OCI-LY7 (cell line): ENCODE measurements at regions not wholly inside any gene's neighbourhood (a gene's known extent, or its start where the extent isn't known, plus 50 kb on each side); places are given as distances from the start of the nearest gene placed in this dataset.

Experiments used
- BruUV-seq: library from RNA; stranded (reverse); fragments of 400-500 nt; replicated peaks from 2 replicates; lab custom pipeline; 2021; lab: Mats Ljungman, UMichigan
- CTCF ChIA-PET: fragments of 300-600 bp; sonication (Branson Sonifier 250); formaldehyde crosslinking; loops from one replicate; lab custom pipeline; 2022; ENCODE audit warnings: antibody characterized with exemption; ENCODE audit not compliant: unreplicated experiment; lab: Charles Lee
- POLR2A ChIA-PET: fragments of 300-600 bp; sonication (Branson Sonifier 250); formaldehyde crosslinking; loops from one replicate; lab custom pipeline; 2022; ENCODE audit warnings: antibody characterized with exemption; lab: Charles Lee
- DNase-seq: peaks from one replicate; pipeline ENCODE4 v3.0.0-alpha.2; 2015; ENCODE audit warnings: low spot score
- H2AFZ ChIP-seq: fragments of 200-600 bp; sonication (generic), shearing (Covaris generic); 2 replicates; pipeline ENCODE4 v1.6.1; 2014; ENCODE audit warnings: mild to moderate bottlenecking, antibody characterized with exemption, low read length, moderate library complexity
- H3K27ac ChIP-seq: fragments of 200-600 bp; sonication (generic); 2 replicates; pipeline ENCODE4 v1.5.1; 2014; ENCODE audit warnings: mixed run types, low read depth, mild to moderate bottlenecking, moderate library complexity, low read length, inconsistent platforms; ENCODE audit not compliant: poor library complexity, severe bottlenecking
- H3K36me3 ChIP-seq: fragments of 200-600 bp; sonication (generic); 2 replicates; pipeline ENCODE4 v1.6.1; 2014; ENCODE audit warnings: mild to moderate bottlenecking, antibody characterized with exemption, low read length, moderate library complexity, mixed read lengths; ENCODE audit not compliant: insufficient read depth
- H3K4me1 ChIP-seq: fragments of 200-600 bp; sonication (generic); 2 replicates; pipeline ENCODE4 v1.5.1; 2014; ENCODE audit warnings: mild to moderate bottlenecking, low read length; ENCODE audit not compliant: insufficient read depth, poor library complexity, severe bottlenecking
- H3K4me2 ChIP-seq: fragments of 200-600 bp; sonication (generic); 2 replicates; pipeline ENCODE4 v1.6.1; 2014; ENCODE audit warnings: mild to moderate bottlenecking, low read length
- H3K4me3 ChIP-seq: fragments of 200-600 bp; sonication (generic); 2 replicates; pipeline ENCODE4 v1.5.1; 2014; ENCODE audit warnings: mild to moderate bottlenecking, low read depth, low read length; ENCODE audit not compliant: poor library complexity, severe bottlenecking
- H3K79me2 ChIP-seq: fragments of 200-600 bp; sonication (generic); 2 replicates; pipeline ENCODE4 v1.6.1; 2016; ENCODE audit warnings: low read depth, mild to moderate bottlenecking, low read length, moderate library complexity, mixed read lengths; ENCODE audit not compliant: insufficient read depth
- H3K9me2 ChIP-seq: fragments of 200-600 bp; sonication (generic); 2 replicates; pipeline ENCODE4 v1.6.1; 2016; ENCODE audit warnings: mild to moderate bottlenecking, low read length, mixed read lengths; ENCODE audit not compliant: insufficient read depth
- H3K9me3 ChIP-seq: fragments of 200-600 bp; sonication (generic); 2 replicates; pipeline ENCODE4 v1.6.1; 2014; ENCODE audit warnings: mild to moderate bottlenecking, mixed run types, low read length, mixed read lengths
- H4K20me1 ChIP-seq: fragments of 200-600 bp; sonication (generic); 2 replicates; pipeline ENCODE4 v1.6.1; 2014; ENCODE audit warnings: mild to moderate bottlenecking, antibody characterized with exemption, low read length, moderate library complexity, mixed read lengths; ENCODE audit not compliant: insufficient read depth
- CTCF ChIP-seq: fragments of 200-600 bp; sonication (generic); conservative IDR thresholded peaks from 2 replicates; pipeline ENCODE4 v1.5.1; 2014; ENCODE audit warnings: mild to moderate bottlenecking, antibody characterized with exemption, low read length, moderate library complexity, mixed read lengths
- EZH2phosphoT487 ChIP-seq: fragments of 200-600 bp; sonication (generic); IDR thresholded peaks from 2 replicates; pipeline ENCODE4 v1.6.1; 2018; ENCODE audit warnings: low read depth, borderline replicate concordance, mild to moderate bottlenecking, mixed run types, antibody characterized with exemption, low read length, moderate library complexity, mixed read lengths
- intact Hi-C: fragments of 100-400 bp; cut with micrococcal nuclease; formaldehyde crosslinking; loops from one replicate; pipeline ENCODE4 v1.10.0; 2022; ENCODE audit not compliant: unreplicated experiment

- no peak overlapping the region for H3K27ac ChIP-seq
- H3K79me2 ChIP-seq, result no peaks in the 10 kb centered on the region
- BruUV-seq, result no TSS peak
- no peaks in the 10 kb centered on the region for H3K4me1 ChIP-seq
- no peak overlapping the region for H2AFZ ChIP-seq
- ChIA-PET POLR2A (interaction anchor here (0.7 to 1.2 kb wide), 2 partner anchors 10 to 1634 kb away, joined by 3 to 4 read pairs; no protein-coding TSS in a partner anchor), CTCF (no interaction called here)
- no peak for DNase-seq
- H4K20me1 ChIP-seq, result no peaks in the 10 kb centered on the region
- no peaks in the 10 kb centered on the region for H3K36me3 ChIP-seq
- TF ChIP-seq EZH2phosphoT487, result no peak
- no peak for TF ChIP-seq CTCF
- intact Hi-C loops, result no loop called here
- H3K9me3 ChIP-seq, result no peaks in the 10 kb centered on the region
- no peaks in the 10 kb centered on the region for H3K9me2 ChIP-seq
- H3K4me3 ChIP-seq, result no peak overlapping the region
- no peak overlapping the region for H3K4me2 ChIP-seq
These were observed 542.1 kb upstream of the ID2 start for GRCh38 chr2:8139668-8140200.

GRCh38 chr2:8141079-8141707 lies 540.7 kb upstream of the ID2 start:
- Histone ChIP-seq H2AFZ (no peak overlapping the region), H3K4me2 (no peak overlapping the region), H3K9me3 (no peaks in the 10 kb centered on the region), H3K27ac (no peak overlapping the region), H3K4me1 (peaks cover 6% of the 10 kb centered on the region), H3K9me2 (no peaks in the 10 kb centered on the region), H3K4me3 (no peak overlapping the region), H3K36me3 (no peaks in the 10 kb centered on the region), H4K20me1 (no peaks in the 10 kb centered on the region), H3K79me2 (no peaks in the 10 kb centered on the region)
- ChIA-PET POLR2A (interaction anchor here (0.5 to 1.0 kb wide), 3 partner anchors 29 to 110 kb away, joined by 3 to 4 read pairs (median 3); no protein-coding TSS in a partner anchor), CTCF (interaction anchor here (0.6 kb wide), 1 partner anchor 824 kb away, joined by 3 read pairs; no protein-coding TSS in a partner anchor)
- DNase-seq, result no peak
- intact Hi-C loops, result no loop called here
- no peak for TF ChIP-seq CTCF
- TF ChIP-seq EZH2phosphoT487, result no peak
- no TSS peak for BruUV-seq

GRCh38 chr2:8141780-8142179 lies 540.1 kb upstream of the ID2 start:
- intact Hi-C loops, result no loop called here
- Histone ChIP-seq H4K20me1 (no peaks in the 10 kb centered on the region), H3K4me3 (no peak overlapping the region), H3K27ac (no peak overlapping the region), H3K4me2 (no peak overlapping the region), H3K9me2 (no peaks in the 10 kb centered on the region), H3K79me2 (no peaks in the 10 kb centered on the region), H3K9me3 (no peaks in the 10 kb centered on the region), H2AFZ (no peak overlapping the region), H3K4me1 (peaks cover 6% of the 10 kb centered on the region), H3K36me3 (no peaks in the 10 kb centered on the region)
- no peak for TF ChIP-seq CTCF
- no peak for TF ChIP-seq EZH2phosphoT487
- no TSS peak for BruUV-seq
- no peak for DNase-seq
- ChIA-PET CTCF (interaction anchor here (0.6 kb wide), 1 partner anchor 825 kb away, joined by 3 read pairs; no protein-coding TSS in a partner anchor), POLR2A (interaction anchor here (0.7 to 1.0 kb wide), 3 partner anchors 12 to 110 kb away, joined by 3 read pairs; no protein-coding TSS in a partner anchor)
